ENCODE measurements at regions not wholly inside any gene's neighbourhood (a gene's known extent, or its start where the extent isn't known, plus 50 kb on each side); places are given as distances from the start of the nearest gene placed in this dataset.

GRCh38 chr9:18350995-18351595, 122.9 kb upstream of the ADAMTSL1 start:
- DNase-seq (ENCODE audit: low spot score) = no peak

GRCh38 chr9:18352711-18353110, 121.2 kb upstream of the ADAMTSL1 start:
- DNase-seq (ENCODE audit: low spot score) = no peak

DNA sequence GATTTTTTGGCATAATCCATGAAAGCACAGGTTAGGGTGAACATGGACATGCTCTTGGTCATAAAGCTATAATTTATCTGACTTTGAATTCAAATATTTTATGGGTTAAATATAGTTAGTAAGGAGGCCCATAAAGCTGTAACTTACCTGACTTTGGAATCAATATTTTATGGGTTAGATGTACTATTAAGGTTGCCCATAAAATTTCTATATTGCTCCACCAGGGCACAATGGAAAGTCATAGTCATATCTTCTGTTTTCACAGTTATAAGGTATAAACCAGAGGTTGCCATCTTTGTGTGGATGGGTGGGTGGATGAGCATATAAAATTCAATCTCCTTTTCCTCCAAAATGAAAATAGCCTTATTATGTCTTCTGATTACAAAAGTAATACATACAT, 120.5 kb upstream of the ADAMTSL1 start:
- no peak for DNase-seq (ENCODE audit: low spot score)

DNA sequence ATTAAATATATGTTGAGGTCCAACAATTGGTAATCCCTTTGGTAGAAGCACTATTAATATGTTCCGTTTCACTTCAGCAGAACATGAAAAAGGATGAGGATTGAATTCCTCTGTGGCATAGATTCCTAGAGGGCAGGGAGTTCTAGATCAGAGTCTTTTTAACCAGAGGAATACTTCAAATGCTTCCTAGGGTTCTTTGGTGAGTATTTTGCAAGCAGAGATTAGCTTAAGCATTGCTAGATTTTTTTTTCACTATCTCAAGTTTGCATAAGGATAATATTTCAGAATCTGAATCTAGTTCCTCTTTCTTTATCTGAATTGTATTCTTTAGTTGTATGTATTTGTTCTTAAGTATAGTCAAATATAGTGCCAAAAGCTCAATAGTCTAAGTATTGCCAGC, 116.6 kb upstream of the ADAMTSL1 start:
- no peak for DNase-seq (ENCODE audit: low spot score)

- no peak for DNase-seq (ENCODE audit: low spot score)
Observed at GRCh38 chr9:18358325-18358724, 115.6 kb upstream of the ADAMTSL1 start.

- no peak for DNase-seq (ENCODE audit: low spot score)
Observed at GRCh38 chr9:18359335-18359734, 114.6 kb upstream of the ADAMTSL1 start.

- no peak for DNase-seq (ENCODE audit: low spot score)
Observed at GRCh38 chr9:18360005-18360404, 113.9 kb upstream of the ADAMTSL1 start.

DNA sequence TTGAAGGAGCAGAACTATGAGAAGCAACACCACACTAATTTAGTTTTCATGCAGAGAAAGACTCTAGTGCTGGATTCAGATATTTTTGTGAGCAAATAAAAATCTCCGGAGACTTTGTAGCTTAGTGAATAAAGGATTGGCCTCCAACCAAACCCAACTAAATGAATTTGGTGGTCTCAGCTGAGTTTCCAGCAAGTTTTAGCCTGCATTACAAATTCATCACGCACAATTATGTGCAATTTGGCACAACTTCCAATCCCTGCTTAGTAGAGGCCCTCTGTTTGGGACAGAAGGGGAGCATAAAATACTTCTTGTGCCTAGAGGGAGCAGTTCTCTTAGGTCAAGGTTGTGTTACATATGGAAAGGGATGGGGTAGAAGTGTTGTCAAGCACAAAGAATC, 112.3 kb upstream of the ADAMTSL1 start:
- DNase-seq (ENCODE audit: low spot score) = no peak

GRCh38 chr9:18362166-18362565, 111.8 kb upstream of the ADAMTSL1 start:
- no peak for DNase-seq (ENCODE audit: low spot score)

DNA sequence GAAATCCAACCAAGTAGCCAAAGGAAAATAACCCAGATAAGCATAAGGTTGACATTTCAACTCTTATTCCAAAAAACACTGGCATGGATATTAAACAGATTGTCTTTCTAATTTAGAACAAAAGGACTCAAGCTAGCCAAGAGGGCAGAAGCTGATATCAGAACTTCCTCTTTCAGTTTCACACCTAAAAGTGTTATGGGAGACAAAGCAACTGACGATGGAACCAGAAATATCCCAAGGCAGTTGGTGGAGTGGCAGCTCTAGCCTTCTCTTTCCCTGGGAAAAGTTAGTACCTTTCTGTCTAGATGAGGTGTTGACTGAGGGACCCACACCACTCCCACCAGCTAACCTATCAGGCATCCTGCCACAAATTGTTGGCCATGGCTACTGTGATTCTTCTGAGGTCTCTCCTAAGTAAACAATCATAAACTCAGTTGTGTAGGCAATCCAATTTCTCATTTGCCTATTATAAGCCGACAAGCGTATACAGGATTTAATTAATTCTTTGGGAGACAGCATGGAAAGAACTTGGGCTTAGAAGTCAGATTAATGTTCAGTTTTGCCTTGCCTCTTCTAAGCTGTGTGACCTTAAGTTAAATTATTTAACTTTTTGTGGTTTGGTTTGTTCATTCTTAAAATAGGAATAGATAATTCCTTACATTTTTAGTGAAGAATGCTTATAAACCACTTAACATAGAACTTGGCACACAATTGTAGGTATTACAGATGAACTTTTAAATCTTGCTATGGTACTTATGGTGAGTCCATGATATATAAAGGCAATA, 110.9 kb upstream of the ADAMTSL1 start:
- DNase-seq (ENCODE audit: low spot score) = no peak

DNA sequence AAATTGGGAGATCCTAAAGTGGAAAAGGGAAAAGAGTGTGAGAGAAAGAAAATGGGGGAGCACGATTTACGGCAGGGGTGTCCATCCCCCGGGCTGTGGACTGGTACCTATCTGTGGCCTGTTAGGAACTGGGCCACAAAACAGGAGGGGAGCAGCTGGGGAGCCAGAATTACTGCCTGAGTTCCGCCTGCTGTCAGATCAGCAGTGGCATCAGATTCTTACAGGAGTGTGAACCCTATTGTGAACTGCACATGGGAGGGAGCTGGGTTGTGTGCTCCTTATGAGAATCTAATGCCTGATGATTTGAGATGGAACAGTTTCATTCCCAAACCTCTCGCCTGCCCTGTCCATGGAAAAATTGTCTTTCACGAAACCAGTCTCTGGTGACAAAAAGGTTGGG, 108.3 kb upstream of the ADAMTSL1 start:
- no peak for DNase-seq (ENCODE audit: low spot score)

DNA sequence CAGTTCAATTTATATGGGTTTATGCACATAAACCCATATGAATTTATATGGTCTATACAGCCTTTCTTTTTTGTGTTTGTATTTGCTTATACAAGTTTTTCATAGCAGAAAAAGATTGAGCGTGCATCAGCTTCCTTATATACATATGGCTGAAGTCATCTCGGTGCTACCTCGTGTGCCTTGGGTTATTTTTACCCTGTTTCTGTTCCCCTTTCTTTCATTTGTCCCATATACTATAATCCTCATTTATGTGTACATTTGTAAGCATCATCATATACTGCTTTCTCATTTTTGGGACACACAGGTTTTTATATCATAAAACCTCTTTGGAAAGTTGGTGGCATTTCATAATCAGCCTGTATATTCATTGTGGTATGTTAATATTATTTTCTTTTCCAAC, 107.8 kb upstream of the ADAMTSL1 start:
- DNase-seq (ENCODE audit: low spot score) = no peak

GRCh38 chr9:18368206-18368605, 105.7 kb upstream of the ADAMTSL1 start:
- no peak for DNase-seq (ENCODE audit: low spot score)

GRCh38 chr9:18371141-18371540, 102.8 kb upstream of the ADAMTSL1 start:
- DNase-seq (ENCODE audit: low spot score) = no peak

DNA sequence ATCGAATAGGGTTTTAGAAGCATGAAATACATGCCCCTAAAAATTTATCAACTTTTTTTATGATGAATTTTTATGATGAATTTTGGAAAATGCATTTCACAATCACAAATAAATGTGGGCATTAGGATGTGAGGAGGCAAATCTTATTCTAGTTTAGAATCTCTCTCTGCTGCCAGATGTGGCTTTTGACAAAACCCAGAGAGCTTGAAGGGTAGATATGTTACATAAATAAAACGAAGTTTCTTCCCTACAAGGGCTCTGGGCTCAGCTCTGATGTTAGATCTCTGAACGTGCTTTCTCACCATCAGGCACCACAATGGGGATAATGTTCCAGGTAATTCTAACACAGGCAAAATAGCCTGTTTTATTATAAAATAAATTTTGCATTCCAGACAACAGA, 102.3 kb upstream of the ADAMTSL1 start:
- no peak for DNase-seq (ENCODE audit: low spot score)

DNA sequence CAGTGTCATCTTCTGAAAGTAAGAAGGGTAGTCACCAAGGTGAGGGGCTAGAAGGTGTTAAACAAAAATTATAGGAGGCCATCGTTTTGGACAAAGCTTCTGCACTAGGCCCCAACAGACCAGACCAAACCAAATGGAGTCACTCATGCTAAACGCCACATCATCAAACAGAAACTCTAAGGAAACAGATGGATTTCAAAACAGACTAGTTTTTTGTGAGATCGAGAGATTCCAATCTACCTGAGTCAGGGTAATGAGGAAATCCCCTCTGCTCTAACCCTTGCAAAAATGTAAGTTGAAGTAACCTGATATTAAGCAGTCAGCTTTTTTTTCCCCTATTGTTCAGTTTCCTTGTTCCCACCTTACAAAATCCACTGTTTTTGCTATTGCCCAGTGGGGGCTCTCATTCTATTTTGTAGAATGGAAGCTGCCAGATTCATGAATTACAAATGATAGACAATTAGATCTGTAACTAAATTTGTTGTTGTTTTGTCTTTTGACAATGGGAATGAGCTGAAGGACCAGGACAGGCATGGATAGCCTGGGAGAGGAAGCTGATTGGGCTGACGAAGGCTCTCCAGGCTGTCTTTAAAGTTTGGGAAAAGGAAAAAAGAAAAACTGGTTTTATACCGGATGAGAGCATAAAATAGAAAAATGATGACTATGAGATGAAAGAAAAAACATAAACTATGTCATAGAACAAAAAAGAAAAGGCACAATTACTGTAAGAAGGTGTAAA, 94.7 kb upstream of the ADAMTSL1 start:
- no peak for DNase-seq (ENCODE audit: low spot score)

- no peak for DNase-seq (ENCODE audit: low spot score)
Observed at GRCh38 chr9:18382243-18382642, 91.7 kb upstream of the ADAMTSL1 start.

- no peak for DNase-seq (ENCODE audit: low spot score)
Observed at GRCh38 chr9:18384066-18384465, 89.9 kb upstream of the ADAMTSL1 start.

- no peak for DNase-seq (ENCODE audit: low spot score)
Observed at GRCh38 chr9:18385696-18386490, 88.1 kb upstream of the ADAMTSL1 start.

DNA sequence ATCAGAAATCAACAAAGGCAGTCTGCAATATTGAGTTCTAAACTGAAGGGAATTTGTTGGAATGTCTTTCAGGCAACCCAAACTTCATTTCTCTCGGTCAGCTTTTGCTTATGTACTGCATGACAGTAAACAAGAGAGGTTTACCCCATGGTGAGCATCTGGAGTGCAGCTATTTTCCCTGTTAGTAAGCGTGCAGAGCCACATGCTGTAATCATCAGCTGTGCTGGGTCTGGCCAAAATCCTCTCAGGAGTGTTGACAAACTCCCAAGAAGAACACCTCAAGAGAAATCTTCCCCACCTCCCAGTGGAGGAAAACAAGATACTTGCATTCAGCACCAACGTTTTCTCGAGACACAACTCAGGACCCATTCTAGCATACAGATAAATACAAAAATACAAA, 83.6 kb upstream of the ADAMTSL1 start:
- no peak for DNase-seq (ENCODE audit: low spot score)

DNA sequence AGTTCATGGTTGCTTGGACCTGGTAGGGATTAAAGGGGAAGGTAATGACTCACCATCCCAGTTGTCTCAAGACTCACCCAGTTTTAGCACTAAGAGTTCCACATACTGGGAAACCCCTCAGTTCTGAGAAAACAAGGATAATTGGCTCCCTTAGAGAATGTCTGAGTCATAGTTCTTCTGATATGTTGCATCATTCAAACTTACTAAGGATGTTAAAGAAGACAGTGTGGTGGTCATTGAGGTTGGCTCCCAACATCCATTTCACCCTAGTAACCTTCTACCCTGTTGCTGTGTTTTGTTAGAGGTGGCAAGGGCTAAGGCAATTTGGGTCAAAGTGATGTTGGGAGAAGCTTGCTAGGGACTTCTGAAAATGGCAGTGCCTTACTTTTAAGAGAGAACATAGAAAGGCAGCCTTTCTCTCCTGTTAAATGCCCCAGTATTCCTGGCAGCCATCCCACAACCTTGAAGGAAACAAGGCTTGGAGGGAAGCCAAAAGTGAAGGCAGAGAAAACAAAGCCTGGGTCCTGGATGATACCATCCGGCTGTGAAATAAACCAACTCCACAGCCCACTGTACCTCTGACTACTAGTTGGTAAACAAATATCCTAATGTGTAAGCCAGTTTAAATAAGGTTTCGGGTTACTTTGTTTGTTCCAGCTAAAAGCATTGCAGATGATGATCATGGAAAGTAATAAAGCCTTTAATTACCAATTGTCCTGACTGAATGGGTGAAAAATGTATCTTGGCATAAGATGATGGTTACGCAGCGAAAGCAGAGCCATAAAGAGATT, 80.4 kb upstream of the ADAMTSL1 start:
- peak; percentile 19 for DNase-seq (ENCODE audit: low spot score)
